Hepatocyte (in vitro differentiated cells): ENCODE measurements at regions not wholly inside any gene's neighbourhood (a gene's known extent, or its start where the extent isn't known, plus 50 kb on each side); places are given as distances from the start of the nearest gene placed in this dataset.

Experiments used
- EZH2 ChIP-seq: fragments of 200-600 bp; sonication (generic); IDR thresholded peaks from 2 replicates; pipeline ENCODE4 v1.6.1; 2016; ENCODE audit warnings: antibody characterized with exemption, mild to moderate bottlenecking, borderline replicate concordance
- TF ChIP-seq, protein P1 (sequence below): fragments of 200-600 bp; sonication (generic); IDR thresholded peaks from 2 replicates; pipeline ENCODE4 v1.5.1; 2016; ENCODE audit warnings: antibody characterized with exemption, mild to moderate bottlenecking; ENCODE audit not compliant: poor library complexity

DNA sequence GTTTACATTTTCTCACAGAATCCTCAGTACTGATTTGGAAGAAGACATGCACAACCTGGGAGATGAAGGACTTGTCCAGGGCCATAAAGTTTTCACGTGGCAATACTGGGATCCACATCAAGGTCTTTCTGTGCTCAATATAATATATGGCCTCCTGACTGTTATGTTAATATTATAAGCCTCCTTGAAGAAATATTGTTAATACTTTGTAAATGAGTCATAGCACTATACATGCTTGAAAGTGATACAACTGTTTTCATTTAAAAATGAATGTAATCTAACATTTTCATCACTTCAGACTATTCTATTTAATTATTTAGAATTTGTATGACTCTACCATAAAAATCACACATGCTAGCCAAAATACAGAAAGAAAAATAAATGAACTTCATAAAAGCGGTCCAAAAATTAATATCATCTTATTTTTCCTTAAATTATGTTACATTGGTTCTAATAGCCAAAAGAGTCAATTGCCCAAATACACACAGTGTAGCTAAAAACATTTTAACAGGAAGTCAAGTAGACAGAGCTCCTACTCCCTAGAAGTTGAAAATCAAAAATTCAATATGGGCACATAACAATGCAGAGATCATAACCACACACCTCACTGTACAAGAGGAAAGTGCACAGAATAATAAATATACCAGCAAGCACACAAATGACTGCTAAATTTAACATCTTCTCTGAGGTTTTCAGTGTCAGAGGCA, 188.0 kb upstream of the HDDC2 start:
- TF ChIP-seq, protein P1, sequence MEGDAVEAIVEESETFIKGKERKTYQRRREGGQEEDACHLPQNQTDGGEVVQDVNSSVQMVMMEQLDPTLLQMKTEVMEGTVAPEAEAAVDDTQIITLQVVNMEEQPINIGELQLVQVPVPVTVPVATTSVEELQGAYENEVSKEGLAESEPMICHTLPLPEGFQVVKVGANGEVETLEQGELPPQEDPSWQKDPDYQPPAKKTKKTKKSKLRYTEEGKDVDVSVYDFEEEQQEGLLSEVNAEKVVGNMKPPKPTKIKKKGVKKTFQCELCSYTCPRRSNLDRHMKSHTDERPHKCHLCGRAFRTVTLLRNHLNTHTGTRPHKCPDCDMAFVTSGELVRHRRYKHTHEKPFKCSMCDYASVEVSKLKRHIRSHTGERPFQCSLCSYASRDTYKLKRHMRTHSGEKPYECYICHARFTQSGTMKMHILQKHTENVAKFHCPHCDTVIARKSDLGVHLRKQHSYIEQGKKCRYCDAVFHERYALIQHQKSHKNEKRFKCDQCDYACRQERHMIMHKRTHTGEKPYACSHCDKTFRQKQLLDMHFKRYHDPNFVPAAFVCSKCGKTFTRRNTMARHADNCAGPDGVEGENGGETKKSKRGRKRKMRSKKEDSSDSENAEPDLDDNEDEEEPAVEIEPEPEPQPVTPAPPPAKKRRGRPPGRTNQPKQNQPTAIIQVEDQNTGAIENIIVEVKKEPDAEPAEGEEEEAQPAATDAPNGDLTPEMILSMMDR = no peak
- no peak for TF ChIP-seq EZH2
